NCI-H1105 (cell line): ENCODE measurements at regions not wholly inside any gene's neighbourhood (a gene's known extent, or its start where the extent isn't known, plus 50 kb on each side); places are given as distances from the start of the nearest gene placed in this dataset.

Experiments used
- DNase-seq: peaks from one replicate; lab custom pipeline; 2025; lab: John Stamatoyannopoulos, UW

DNA sequence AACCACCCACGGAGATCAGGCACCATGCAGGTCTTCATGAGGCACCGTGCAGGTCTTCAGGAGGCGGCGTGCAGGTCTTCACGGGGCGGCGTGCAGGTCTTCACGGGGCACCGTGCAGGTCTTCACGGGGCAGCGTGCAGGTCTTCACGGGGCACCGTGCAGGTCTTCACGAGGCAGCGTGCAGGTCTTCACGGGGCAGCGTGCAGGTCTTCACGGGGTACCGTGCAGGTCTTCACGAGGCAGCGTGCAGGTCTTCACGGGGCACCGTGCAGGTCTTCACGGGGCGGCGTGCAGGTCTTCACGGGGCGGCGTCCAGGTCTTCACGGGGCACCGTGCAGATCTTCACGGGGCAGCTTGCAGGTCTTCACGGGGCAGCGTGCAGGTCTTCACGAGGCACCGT is 350.4 kb upstream of the PKDCC start:
- no peak for DNase-seq

GRCh38 chr2:41698678-41699422 is 349.0 kb upstream of the PKDCC start:
- DNase-seq, result no peak

- no peak for DNase-seq
These were observed 346.6 kb upstream of the PKDCC start for GRCh38 chr2:41701231-41701630.

DNA sequence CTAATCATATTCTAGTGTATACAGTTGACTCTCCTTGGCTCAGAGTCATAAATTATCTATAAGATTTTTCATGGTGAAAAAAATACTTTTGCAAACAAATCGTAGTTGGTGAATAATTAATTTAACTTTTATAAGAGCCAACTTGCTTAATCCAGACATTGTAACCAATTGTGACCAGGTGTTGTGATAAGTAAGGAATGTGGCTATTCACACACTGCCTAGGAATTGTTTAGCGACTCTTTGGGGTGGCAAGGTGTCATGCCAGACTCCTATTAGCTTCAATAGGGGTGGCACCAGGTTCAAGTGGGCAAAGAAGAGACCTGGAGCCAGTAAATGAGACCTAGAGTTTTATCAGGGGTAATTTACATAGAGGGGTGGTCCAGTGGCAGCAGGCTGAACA is 344.7 kb upstream of the PKDCC start:
- no peak for DNase-seq

DNA sequence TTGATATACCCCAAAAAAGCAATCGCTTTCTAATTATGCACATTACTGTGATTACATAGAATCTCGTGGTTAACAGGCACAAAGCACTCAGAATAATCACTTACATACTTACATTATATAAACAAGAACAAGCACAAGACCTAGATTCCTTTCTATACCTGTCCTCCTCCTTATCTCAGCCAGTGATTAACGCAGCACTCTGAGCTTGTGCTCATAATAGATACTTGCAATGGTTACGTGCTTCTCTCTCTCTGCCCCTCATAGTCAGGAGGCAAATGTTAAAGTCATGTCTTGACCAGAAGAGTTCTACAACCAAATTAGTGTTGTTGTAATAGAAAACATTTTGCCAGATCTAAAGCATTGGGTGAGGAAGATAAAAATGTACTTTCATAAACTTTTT is 342.2 kb upstream of the PKDCC start:
- DNase-seq, result no peak

GRCh38 chr2:41706286-41706685 is 341.5 kb upstream of the PKDCC start:
- DNase-seq, result no peak

DNA sequence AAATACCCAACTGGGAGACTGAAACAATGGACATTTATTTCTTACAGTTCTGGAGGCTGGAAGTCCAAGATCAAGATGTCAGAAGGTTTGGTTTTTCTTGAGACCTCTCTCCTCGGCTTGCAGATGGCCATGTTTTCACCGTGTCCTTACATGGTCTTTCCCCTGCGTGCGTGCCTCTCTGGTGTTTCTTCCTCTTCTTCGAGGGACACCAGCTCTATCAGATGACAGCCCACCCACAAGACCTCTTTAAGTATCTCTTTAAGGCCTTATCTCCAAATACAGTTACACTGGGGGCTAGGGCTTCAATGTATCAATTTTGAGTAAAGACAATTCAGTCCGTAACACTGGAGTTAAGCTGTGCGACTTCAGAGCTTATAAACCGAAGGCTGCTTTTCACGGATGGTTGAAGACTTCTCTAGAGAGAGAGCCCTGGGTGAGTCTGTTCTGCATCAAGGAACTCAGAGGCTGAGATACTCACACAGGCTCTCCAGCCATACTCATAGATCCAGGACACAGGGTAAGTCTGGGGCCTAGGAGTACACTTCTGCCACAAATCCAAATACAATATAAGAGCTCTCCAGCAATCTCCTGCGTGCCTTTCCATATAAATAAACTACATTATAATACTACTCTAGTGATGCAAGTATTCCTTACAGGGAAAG is 339.9 kb upstream of the PKDCC start:
- DNase-seq, result no peak

- DNase-seq, result no peak
These were observed 337.9 kb upstream of the PKDCC start for GRCh38 chr2:41709702-41710599.

DNA sequence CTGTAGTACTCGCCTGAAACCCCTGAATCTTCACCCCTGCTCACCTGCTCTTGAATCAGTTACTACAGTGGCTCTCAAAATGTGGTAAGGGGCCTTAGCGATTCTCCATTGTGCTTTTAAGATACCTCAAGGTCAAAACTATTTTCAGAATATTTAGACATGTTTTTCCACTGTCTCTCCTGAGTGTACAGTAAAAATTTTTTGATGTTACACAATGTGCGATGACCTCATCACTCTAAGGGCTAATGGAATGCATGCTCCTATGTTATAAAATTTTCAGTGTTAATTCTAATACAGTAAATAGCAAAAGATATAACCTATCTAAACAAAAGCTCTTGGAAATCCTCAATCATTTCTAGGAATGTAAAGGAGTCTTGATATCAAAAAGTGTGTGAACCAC is 336.9 kb upstream of the PKDCC start:
- DNase-seq, result no peak

GRCh38 chr2:41711736-41712135 is 336.1 kb upstream of the PKDCC start:
- no peak for DNase-seq

- peak; percentile 34 for DNase-seq
These were observed 331.3 kb upstream of the PKDCC start for GRCh38 chr2:41716497-41716896.

DNA sequence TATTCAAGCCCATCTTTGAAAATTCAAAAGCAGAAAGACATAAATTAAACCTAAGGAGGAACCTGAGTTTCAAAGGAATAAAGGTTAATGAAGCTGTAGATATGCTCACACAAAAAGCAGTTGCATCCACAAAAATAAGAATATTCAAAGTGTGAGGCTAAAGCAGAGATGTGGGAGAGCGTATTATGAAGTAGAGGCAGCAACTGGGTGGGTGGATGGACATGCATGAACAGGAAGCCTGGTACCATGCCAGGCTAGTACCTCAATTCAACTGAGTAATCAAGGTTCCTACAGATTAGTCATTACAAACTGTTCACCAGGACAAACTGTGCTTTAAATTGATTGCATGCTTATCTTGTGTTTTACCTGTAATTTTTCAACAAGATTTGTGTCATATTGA is 330.0 kb upstream of the PKDCC start:
- peak; percentile 49 for DNase-seq

DNA sequence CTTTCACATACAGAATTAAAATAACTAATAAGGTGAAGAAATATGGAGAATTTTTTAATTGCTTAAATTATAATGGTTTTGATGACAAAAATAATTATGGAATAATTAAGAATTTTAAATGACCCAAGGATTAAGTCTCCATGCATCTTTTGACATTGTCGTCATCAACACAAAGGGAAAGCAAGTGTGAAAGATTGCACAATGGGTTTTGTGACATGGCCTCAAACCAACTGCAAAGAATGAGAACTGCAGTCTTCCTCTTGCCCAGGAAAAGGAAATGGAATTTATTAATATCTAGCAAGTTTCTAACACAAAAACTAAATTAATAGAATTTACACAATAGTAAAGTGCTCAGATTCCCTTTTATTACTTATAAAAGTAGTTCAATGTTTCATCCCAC is 329.1 kb upstream of the PKDCC start:
- DNase-seq, result no peak

DNA sequence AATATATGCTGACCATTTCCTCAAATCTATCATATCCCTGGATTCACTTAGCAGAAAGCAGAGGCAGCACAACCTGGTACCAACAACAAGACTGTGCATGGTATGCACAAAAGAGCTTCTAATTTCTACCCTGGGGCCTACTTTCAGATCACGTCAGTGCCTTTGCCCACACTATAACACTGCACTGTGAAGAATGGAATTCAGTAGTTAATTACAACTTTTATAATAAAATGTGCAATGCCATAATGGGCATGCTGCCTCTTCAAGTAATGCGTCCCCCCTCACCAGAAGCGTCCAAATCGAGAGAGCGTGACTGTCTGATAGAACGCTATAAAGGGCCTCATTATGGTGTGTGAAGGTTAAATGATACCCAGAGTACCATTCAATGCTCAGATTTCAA is 328.1 kb upstream of the PKDCC start:
- peak; percentile 69 for DNase-seq

DNA sequence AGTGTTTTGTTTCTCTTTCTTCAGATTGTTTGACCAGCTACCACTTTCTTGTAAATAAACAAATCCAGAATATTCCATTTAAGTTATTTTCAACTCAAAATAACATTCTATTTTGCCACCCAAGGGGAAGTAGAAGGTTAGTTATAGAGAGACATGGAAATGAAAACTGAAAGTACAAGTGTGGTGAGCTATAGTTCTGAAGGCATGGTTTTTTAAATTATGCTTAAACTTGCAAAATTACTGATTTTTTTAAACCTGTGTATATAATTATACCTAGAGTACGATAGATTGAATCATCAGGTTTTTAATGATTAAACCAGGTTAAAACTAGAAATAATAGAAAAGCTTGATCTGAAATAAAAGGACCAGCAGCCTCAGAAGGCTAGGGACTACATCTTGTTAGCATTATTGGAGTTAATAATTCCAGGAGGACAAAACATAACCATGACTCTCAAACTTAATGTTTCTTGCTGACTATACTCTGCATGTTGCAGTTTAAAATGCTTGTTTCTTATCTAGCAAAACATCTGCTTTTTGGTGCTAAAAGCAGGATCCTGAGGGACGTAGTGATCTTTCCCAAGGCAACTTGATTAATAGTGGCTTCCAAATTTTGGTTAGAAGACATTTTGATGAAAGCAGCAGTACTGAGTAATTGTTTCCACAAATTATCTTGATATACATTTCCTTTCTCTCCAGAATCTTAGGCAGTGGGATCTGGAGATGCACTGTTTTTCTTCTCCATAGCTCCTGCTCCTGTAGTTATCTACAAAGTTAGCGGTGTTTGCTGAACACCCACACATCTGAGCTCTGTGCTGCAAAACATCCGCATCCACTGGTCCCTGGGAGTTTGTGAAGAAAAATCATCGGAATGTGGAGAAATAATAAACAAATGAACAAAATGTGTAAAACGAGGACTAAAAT is 327.2 kb upstream of the PKDCC start:
- no peak for DNase-seq

GRCh38 chr2:41722668-41723369 is 325.0 kb upstream of the PKDCC start:
- DNase-seq, result no peak

DNA sequence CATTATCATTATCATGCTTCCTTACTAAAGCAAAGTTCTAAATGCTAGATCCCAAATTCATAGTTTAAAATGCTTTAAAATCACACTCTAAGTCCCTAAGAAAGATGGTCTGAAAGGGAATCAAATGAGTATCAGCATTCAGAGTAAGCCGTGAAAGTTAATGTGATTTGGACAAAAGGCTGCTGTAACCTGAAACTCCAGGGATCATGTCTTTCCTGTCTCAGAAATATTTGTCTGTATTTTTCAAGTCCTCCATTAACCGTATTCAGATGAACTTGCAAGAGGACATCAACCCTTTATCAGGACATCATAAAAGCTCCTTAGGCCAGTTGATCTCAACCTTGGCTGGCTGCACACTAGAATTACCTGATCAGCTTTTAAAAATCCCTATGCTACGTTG is 324.3 kb upstream of the PKDCC start:
- DNase-seq, result no peak

DNA sequence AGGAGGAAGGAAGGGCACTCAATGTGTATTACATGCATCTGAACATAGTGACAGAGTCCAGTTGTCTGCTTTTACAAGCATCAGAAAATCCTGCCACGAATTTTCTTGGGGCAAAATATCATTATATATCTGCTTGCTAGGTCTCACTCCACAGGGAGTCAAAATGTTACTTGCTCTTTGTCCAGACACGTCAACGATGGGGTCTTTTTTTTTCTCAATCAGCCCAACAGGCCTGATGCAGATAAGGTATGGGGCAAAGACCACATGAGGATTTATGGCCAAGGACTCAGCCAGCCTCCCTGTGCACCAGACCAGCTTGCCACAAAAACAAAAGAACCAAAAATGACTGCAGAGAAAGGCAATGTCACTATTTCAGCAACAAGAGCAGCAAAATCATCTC is 323.4 kb upstream of the PKDCC start:
- DNase-seq, result no peak

DNA sequence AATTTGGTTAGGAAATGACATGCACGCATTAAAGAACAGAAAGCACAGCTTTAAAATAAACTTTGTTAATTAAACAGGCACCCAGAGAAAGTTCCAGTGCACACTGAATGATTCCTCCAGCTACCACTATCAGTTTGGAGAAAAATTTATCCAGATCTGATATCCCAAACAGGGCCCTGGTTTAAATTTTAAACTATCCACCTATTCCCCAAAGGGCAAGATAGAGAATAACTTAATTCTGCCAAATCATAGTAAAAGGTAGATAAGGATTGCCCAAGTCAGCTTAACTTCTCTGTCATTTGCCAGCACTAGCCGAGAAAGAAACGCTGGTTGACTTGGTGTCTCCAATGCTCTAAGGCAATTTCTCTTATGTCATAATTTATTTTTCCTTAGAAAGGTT is 321.9 kb upstream of the PKDCC start:
- no peak for DNase-seq

DNA sequence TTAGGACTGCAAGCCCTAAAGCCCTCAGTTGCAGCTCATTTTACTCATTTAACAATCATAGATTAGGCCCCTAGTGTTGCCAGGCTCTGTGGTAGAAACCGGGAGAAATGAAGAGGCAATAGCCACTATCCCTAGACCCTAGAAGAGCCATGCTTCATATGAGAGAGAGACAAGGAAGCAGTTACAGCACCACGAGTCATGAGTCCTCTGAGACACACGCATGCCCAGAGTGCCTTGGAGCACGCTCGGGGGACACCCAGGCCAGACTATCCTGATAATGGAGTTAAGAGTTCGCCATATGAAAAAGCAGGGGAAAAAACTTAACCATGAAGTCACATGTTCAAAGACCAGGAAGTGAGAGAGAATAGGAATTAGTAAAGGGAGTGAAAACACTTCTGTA is 321.5 kb upstream of the PKDCC start:
- DNase-seq, result no peak

- no peak for DNase-seq
These were observed 320.7 kb upstream of the PKDCC start for GRCh38 chr2:41727152-41727551.
